ENCODE measurements at regions not wholly inside any gene's neighbourhood (a gene's known extent, or its start where the extent isn't known, plus 50 kb on each side); places are given as distances from the start of the nearest gene placed in this dataset.
A peak's percentile ranks its signal among the peaks of the same experiment; 100 is the strongest.
"Not testable (repeated sequence)": the region's sequence is repeated elsewhere in the genome, so short reads cannot be mapped to it uniquely, and the experiment has no call there.

GRCh38 chrX:38941675-38942074 is 140.4 kb downstream of the MID1IP1 start:
- DNase-seq: peak in 2 of 4 experiments; percentile 6 to 7

- no peak for DNase-seq
Measured at GRCh38 chrX:38943120-38943519, 141.9 kb downstream of the MID1IP1 start.

DNA sequence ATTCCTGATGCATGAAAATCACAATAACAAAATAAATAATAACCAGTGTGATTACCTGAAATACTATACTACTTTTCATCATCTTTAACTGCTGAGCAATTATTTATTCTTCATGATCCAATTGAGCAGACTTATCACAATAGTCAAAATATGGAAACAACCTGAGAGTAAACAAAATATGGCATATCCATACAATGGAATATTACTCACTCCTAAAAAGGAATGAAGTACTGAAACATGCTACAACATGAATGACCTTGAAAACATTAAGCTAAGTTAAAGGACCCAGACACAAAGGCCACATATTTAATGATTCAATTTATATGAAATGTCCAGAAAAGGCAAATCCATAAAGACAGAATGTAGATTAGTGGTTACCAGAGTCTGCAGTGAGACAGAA is 146.8 kb downstream of the MID1IP1 start:
- DNase-seq: no peak

- DNase-seq: no peak
Measured at GRCh38 chrX:38954520-38954919, 153.3 kb downstream of the MID1IP1 start.

DNA sequence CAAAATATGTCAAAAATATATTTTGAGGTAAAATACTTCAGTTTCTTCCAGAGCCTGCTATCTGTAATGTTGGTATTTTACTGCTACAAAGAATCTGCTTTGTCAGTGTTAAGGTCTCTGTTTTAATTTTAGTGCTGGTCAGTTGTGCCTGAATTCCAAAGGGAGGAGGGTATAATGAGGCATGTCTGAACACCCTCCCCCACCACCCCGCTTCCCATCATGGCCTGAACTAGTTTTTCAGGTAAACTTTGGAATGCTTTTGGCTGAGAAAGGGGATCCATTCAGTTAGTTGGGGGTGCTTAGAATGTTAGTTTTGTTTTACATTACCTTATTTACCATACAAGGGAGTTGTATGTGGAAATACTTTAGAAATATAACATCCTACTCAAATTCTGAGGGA is 158.5 kb downstream of the MID1IP1 start:
- no peak for DNase-seq

DNA sequence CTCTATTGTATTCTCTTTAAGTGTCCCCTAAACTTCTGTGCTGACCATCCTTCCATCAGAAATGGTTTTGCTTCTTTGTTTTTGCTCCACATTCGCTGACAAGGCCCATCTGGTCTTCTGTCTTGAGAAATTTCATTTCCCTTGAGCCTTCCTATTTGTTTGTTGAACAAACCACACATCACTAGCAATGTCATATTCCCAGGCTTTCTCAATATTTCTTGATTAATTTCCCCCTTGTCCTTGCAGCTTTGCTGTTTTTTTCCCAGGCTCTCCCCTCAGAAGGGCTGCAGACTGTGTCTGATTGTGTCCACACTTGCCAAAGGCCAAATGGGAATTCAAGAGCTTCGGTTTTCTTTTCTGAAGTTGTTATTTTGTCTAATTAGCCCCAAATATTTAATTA is 158.9 kb downstream of the MID1IP1 start:
- no peak for DNase-seq

- no peak for DNase-seq
Measured at GRCh38 chrX:38961936-38962335, 160.7 kb downstream of the MID1IP1 start.

- DNase-seq: not testable (repeated sequence)
Measured at GRCh38 chrX:38963244-38963643, 162.0 kb downstream of the MID1IP1 start.

DNA sequence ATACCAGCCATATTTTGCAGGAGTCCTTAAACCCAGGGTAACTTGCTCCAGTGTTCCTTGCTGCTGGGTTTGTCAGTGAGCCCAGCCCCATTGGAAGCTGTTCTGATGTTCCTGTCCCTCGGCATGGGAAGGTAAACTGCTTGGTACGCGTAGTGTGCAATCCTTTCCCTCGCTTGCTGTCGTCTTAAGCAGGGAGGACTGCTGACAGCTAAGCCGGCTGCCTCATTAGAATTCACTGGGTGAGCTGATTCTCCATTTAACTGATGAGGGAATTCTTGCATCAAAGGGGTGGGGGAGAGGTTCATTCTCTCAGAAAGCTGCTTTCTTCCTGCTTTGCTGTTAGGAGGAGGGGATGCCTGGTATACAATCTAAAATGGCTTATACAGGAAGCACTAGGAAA is 164.6 kb downstream of the MID1IP1 start:
- no peak for DNase-seq

GRCh38 chrX:38968344-38969216 is 167.3 kb downstream of the MID1IP1 start:
- DNase-seq: peak; percentile 22 to 55 (median 30)

DNA sequence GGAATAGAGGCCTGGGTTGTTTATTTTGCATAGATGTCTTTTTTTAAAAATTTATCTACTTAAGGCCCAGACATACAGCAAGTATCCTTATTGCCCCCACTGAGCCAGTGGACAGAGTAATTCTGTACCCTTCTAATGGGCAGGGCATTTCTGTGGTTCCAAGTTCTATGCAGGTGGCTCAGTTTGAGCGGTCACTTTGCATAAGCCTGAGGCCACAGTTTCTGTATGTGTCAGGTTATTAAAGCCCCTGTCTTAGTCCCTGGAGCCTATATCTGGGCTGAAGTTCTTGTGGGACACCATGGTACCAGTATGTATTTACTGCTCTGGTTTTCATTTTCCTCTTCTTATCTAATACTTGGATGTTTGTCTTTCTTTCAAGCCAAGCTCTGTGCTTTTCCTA is 168.8 kb downstream of the MID1IP1 start:
- no peak for DNase-seq

DNA sequence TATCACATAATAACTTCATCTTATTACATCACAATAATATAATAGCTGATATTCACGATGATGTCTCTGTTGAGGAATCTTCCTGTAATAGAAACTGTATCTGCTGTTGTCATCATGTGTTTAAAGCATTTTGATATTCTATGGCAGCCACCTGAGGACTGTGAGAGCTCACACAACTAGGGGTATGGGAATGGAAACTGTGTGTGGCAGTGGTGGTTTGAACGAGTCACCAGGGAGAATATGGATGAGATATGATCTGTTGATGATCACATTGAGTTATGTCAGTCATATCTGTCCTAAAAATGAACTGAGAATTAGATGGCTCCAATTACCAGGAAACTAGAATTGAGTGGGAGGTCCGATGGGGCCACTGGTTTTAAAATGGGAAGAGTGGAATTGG is 169.6 kb downstream of the MID1IP1 start:
- DNase-seq: peak in 1 of 4 experiments; percentile 7

DNA sequence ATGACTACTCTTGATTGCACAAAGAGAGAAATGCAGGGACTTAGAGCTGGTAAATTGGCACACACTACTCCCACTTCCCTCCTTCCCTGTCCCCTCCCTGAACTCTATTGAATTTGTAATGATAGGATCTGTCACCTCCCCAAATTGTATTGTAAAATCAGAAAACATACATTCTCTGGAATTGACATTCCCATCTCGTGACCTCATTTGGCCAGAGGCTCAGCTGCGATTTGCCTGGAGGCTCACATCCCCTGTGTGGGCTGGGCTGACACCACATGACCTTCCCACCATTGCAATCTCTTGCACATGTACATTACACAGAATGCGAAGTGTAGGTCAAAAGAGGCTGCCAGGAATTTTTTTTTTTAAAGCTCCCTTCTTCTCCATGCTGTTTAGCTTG is 172.1 kb downstream of the MID1IP1 start:
- DNase-seq: peak; percentile 52 to 83 (median 74)

- no peak for DNase-seq
Measured at GRCh38 chrX:38974542-38974941, 173.3 kb downstream of the MID1IP1 start.

GRCh38 chrX:38975368-38975942 is 174.2 kb downstream of the MID1IP1 start:
- no peak for DNase-seq

GRCh38 chrX:38982370-38982769 is 181.1 kb downstream of the MID1IP1 start:
- no peak for DNase-seq

- peak in 1 of 4 experiments; percentile 15 for DNase-seq
Measured at GRCh38 chrX:38982843-38983242, 181.6 kb downstream of the MID1IP1 start.

DNA sequence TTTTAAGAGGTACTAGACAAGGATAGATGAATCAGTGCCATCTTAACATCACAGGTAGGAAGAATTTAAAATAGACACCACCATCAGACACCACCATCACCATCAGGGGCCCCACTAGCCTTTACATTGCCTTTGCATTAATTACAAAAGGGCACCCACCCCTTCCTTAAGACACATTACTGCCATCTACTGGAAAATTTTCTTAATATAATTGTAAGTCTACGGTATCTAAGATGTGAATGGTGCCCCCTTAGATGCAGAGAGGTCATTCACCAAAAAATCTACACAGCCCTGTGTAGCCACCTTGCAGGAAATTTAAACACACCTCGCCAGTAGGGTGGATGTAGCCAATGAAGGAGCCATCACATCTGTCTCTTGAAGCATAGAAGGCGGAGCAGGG is 184.1 kb downstream of the MID1IP1 start:
- peak in 3 of 4 experiments; percentile 23 to 71 (median 55) for DNase-seq

GRCh38 chrX:38985945-38986344 is 184.7 kb downstream of the MID1IP1 start:
- no peak for DNase-seq

- no peak for DNase-seq
Measured at GRCh38 chrX:38986586-38986985, 185.3 kb downstream of the MID1IP1 start.

DNA sequence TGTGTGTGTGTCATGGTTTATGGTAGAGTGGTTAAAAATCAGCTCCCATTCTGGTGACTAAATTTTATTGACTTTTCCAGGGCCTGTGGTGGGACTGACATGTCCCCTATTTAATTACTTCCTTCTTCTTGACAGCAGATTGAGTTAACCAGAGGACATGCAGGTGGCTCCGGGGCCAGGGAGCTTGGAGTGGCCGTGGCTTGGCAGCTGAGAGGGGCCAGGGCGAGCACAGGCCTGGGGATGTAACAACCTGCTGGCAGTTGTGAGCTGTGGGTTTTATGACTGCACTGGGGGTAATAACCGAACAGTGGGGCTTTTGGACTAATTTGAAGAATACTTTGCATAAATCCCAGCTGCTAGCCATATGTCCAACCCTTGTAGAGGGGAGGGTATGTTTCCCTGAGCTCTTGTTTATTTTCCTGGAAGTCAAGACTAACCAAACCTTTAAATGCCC is 186.0 kb downstream of the MID1IP1 start:
- DNase-seq: peak in 2 of 4 experiments; percentile 6 to 18

GRCh38 chrX:38988301-38988700 is 187.0 kb downstream of the MID1IP1 start:
- DNase-seq: no peak

DNA sequence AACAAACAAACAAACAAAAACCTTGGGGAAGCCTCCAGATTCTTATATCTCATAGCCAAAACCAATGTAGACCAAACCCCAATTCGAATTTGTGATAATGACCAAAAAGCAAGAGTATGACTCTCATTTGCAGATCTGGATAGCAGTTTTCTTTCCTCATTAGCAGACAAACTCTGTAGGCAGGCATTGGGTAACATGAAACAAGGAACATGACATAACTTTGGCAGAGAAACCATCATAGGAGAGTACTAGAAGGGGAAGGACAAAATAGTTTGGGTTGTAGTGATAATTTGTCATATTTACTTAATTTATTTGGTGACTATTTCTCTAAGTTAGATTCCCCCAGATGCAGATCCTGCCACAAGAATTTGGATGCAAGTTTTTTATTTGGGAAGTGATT is 187.8 kb downstream of the MID1IP1 start:
- DNase-seq: peak; percentile 13 to 70 (median 48)

Measured in suppressor macrophage (primary cell).